SU-DHL-6 (cell line): ENCODE measurements at regions not wholly inside any gene's neighbourhood (a gene's known extent, or its start where the extent isn't known, plus 50 kb on each side); places are given as distances from the start of the nearest gene placed in this dataset.

ENCODE experiments used
- EZH2phosphoT487 ChIP-seq: fragments of 200-600 bp; sonication (generic), shearing (Covaris generic); conservative IDR thresholded peaks from 2 replicates; pipeline ENCODE4 v1.6.1; 2018; ENCODE audit warnings: mild to moderate bottlenecking, antibody characterized with exemption, low read length, moderate library complexity, mixed read lengths
- TF ChIP-seq, protein P1 (sequence below): fragments of 200-600 bp; sonication (generic); IDR thresholded peaks from one replicate; pipeline ENCODE4 v1.5.1; 2017; ENCODE audit warnings: antibody characterized with exemption, mild to moderate bottlenecking, low read length, moderate library complexity; ENCODE audit not compliant: insufficient read depth, poor library complexity, severe bottlenecking

DNA sequence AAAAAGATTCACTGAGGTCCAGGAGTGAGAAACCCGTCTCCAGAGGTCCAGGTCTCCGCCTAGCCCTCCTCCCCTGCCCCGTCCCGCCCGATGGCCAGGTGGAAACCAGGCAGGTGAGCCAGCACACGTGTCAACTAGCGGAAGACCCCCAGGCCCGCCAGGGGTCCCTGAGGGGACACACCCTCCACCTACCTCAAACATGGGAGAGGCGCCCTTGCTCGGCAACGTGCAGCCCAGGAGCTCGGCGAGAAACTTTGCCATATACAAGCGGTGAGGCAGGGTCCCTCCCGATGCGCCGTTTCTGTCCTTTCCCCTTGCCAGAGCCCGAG, 330.0 kb downstream of the HNRNPD start:
- TF ChIP-seq, protein P1, sequence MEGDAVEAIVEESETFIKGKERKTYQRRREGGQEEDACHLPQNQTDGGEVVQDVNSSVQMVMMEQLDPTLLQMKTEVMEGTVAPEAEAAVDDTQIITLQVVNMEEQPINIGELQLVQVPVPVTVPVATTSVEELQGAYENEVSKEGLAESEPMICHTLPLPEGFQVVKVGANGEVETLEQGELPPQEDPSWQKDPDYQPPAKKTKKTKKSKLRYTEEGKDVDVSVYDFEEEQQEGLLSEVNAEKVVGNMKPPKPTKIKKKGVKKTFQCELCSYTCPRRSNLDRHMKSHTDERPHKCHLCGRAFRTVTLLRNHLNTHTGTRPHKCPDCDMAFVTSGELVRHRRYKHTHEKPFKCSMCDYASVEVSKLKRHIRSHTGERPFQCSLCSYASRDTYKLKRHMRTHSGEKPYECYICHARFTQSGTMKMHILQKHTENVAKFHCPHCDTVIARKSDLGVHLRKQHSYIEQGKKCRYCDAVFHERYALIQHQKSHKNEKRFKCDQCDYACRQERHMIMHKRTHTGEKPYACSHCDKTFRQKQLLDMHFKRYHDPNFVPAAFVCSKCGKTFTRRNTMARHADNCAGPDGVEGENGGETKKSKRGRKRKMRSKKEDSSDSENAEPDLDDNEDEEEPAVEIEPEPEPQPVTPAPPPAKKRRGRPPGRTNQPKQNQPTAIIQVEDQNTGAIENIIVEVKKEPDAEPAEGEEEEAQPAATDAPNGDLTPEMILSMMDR = no peak
- no peak for TF ChIP-seq EZH2phosphoT487
